ENCODE measurements at regions not wholly inside any gene's neighbourhood (a gene's known extent, or its start where the extent isn't known, plus 50 kb on each side); places are given as distances from the start of the nearest gene placed in this dataset.
"Not testable (repeated sequence)": the region's sequence is repeated elsewhere in the genome, so short reads cannot be mapped to it uniquely, and the experiment has no call there.

- WGBS, 2 donors: 38 to 42% methylated on average over 7 of the region's 7 CpGs
- no peaks in the 10 kb centered on the region for H3K27me3 ChIP-seq
- intact Hi-C loops (cut with DNase I): no loop called here
- H3K27ac ChIP-seq: no peak overlapping the region
- no peaks in the 10 kb centered on the region for H3K9me3 ChIP-seq
- no peaks in the 10 kb centered on the region for H3K36me3 ChIP-seq
- DNase-seq: no peak
- H3K4me1 ChIP-seq: no peaks in the 10 kb centered on the region
- no peak overlapping the region for H3K4me3 ChIP-seq (replicated peaks in 1 of 3)
- TF ChIP-seq CTCF (IDR thresholded peaks at IDR 0.05) (no peak), POLR2A (IDR thresholded peaks at IDR 0.05) (no peak)
Observed at GRCh38 chr16:16940351-16940750, 530.4 kb downstream of the XYLT1 start.

- H3K4me3 ChIP-seq (replicated peaks in 1 of 3); DNase-seq; H3K9me3 ChIP-seq; H3K36me3 ChIP-seq; H3K27me3 ChIP-seq; H3K4me1 ChIP-seq; intact Hi-C loops (cut with DNase I); H3K27ac ChIP-seq: not testable (repeated sequence)
- 73 to 76% methylated on average over 6 of the region's 6 CpGs for WGBS, 2 donors
Observed at GRCh38 chr16:16942849-16943248, 527.9 kb downstream of the XYLT1 start.

- Histone ChIP-seq H3K36me3 (no peaks in the 10 kb centered on the region), H3K9me3 (no peaks in the 10 kb centered on the region), H3K27ac (no peak overlapping the region), H3K4me3 (replicated peaks in 1 of 3) (no peak overlapping the region), H3K4me1 (no peaks in the 10 kb centered on the region), H3K27me3 (no peaks in the 10 kb centered on the region)
- 78 to 85% methylated on average over 1 of the region's 1 CpG for WGBS, 2 donors
- intact Hi-C loops (cut with DNase I): no loop called here
- TF ChIP-seq POLR2A (IDR thresholded peaks at IDR 0.05): no peak
- no peak for TF ChIP-seq CTCF (IDR thresholded peaks at IDR 0.05)
- no peak for DNase-seq
Observed at GRCh38 chr16:16945207-16945606, 525.6 kb downstream of the XYLT1 start.

GRCh38 chr16:16956376-16956775 lies 514.4 kb downstream of the XYLT1 start:
- no peaks in the 10 kb centered on the region for H3K36me3 ChIP-seq
- no peaks in the 10 kb centered on the region for H3K4me1 ChIP-seq
- no peak for DNase-seq
- no peaks in the 10 kb centered on the region for H3K27me3 ChIP-seq
- H3K9me3 ChIP-seq: no peaks in the 10 kb centered on the region
- no peak overlapping the region for H3K27ac ChIP-seq
- 60 to 61% methylated on average over 2 of the region's 2 CpGs for WGBS, 2 donors
- H3K4me3 ChIP-seq (replicated peaks in 1 of 3): no peak overlapping the region
- no peak for TF ChIP-seq POLR2A (IDR thresholded peaks at IDR 0.05)
- no peak for TF ChIP-seq CTCF (IDR thresholded peaks at IDR 0.05)
- intact Hi-C loops (cut with DNase I): no loop called here

GRCh38 chr16:16960785-16961184 lies 510.0 kb downstream of the XYLT1 start:
- TF ChIP-seq POLR2A (IDR thresholded peaks at IDR 0.05): no peak
- TF ChIP-seq CTCF (IDR thresholded peaks at IDR 0.05): no peak
- 86 to 91% methylated on average over 2 of the region's 2 CpGs for WGBS, 2 donors
- Histone ChIP-seq H3K9me3 (no peaks in the 10 kb centered on the region), H3K27ac (no peak overlapping the region), H3K4me3 (replicated peaks in 1 of 3) (no peak overlapping the region), H3K4me1 (no peaks in the 10 kb centered on the region), H3K36me3 (no peaks in the 10 kb centered on the region), H3K27me3 (no peaks in the 10 kb centered on the region)
- DNase-seq: no peak
- intact Hi-C loops (cut with DNase I): no loop called here

GRCh38 chr16:16966439-16966838 lies 504.3 kb downstream of the XYLT1 start:
- Histone ChIP-seq H3K27me3 (no peaks in the 10 kb centered on the region), H3K4me1 (no peaks in the 10 kb centered on the region), H3K36me3 (no peaks in the 10 kb centered on the region), H3K9me3 (no peaks in the 10 kb centered on the region), H3K4me3 (replicated peaks in 1 of 3) (no peak overlapping the region), H3K27ac (no peak overlapping the region)
- no peak for TF ChIP-seq POLR2A (IDR thresholded peaks at IDR 0.05)
- TF ChIP-seq CTCF (IDR thresholded peaks at IDR 0.05): no peak
- WGBS, 2 donors: 55 to 62% methylated on average over 2 of the region's 2 CpGs
- DNase-seq: no peak
- intact Hi-C loops (cut with DNase I): no loop called here
